Loucy (cell line): ENCODE measurements at regions not wholly inside any gene's neighbourhood (a gene's known extent, or its start where the extent isn't known, plus 50 kb on each side); places are given as distances from the start of the nearest gene placed in this dataset.

Source experiments
- H2AFZ ChIP-seq: fragments of 200-600 bp; sonication (generic); 2 replicates; pipeline ENCODE4 v1.6.0; 2016; ENCODE audit warnings: antibody characterized with exemption, mild to moderate bottlenecking, low read length, moderate library complexity
- H3F3A ChIP-seq: fragments of 200-600 bp; 2 replicates; pipeline ENCODE4 v1.6.0; 2016; ENCODE audit warnings: antibody characterized with exemption, low read depth, mild to moderate bottlenecking
- H3K27me3 ChIP-seq: fragments of 200-600 bp; sonication (generic); 2 replicates; pipeline ENCODE4 v1.6.1; 2014; ENCODE audit warnings: low read length, mild to moderate bottlenecking; ENCODE audit not compliant: insufficient read depth, poor library complexity, severe bottlenecking
- H3K36me3 ChIP-seq: fragments of 200-600 bp; sonication (generic); 2 replicates; pipeline ENCODE4 v1.6.1; 2016; ENCODE audit warnings: low read length; ENCODE audit not compliant: insufficient read depth
- H3K4me1 ChIP-seq: fragments of 200-600 bp; sonication (generic); 2 replicates; pipeline ENCODE4 v1.5.1; 2014; ENCODE audit warnings: low read length, mild to moderate bottlenecking; ENCODE audit not compliant: insufficient read depth, poor library complexity, severe bottlenecking
- H3K4me2 ChIP-seq: fragments of 200-600 bp; sonication (generic); 2 replicates; pipeline ENCODE4 v1.6.0; 2014; ENCODE audit warnings: antibody characterized with exemption, low read length, low read depth, mild to moderate bottlenecking; ENCODE audit not compliant: poor library complexity, severe bottlenecking
- H3K4me3 ChIP-seq: fragments of 200-600 bp; sonication (generic); 2 replicates; pipeline ENCODE4 v1.5.1; 2014; ENCODE audit warnings: low read length, mild to moderate bottlenecking, mixed read lengths; ENCODE audit not compliant: poor library complexity, severe bottlenecking
- H3K79me2 ChIP-seq: fragments of 200-600 bp; sonication (generic); 2 replicates; pipeline ENCODE4 v1.6.1; 2014; ENCODE audit warnings: low read length; ENCODE audit not compliant: insufficient read depth
- H3K9ac ChIP-seq: fragments of 200-600 bp; sonication (generic); 2 replicates; pipeline ENCODE4 v1.6.0; 2014; ENCODE audit warnings: mild to moderate bottlenecking, low read depth, low read length, moderate library complexity; ENCODE audit not compliant: poor library complexity, severe bottlenecking
- H3K9me2 ChIP-seq: fragments of 200-600 bp; sonication (generic); replicated peaks from 2 replicates; pipeline ENCODE4 v1.6.1; 2016; ENCODE audit warnings: low read depth, low read length, mixed read lengths
- H3K9me3 ChIP-seq: fragments of 200-600 bp; sonication (generic); 2 replicates; pipeline ENCODE4 v1.6.1; 2014; ENCODE audit warnings: mild to moderate bottlenecking, antibody characterized with exemption, low read length, low read depth; ENCODE audit not compliant: insufficient read depth
- H4K20me1 ChIP-seq: fragments of 200-600 bp; sonication (generic); 2 replicates; pipeline ENCODE4 v1.6.0; 2014; ENCODE audit warnings: antibody characterized with exemption, low read length, mild to moderate bottlenecking; ENCODE audit not compliant: insufficient read depth, poor library complexity, severe bottlenecking
- EZH2phosphoT487 ChIP-seq: fragments of 200-600 bp; IDR thresholded peaks from 2 replicates; pipeline ENCODE4 v1.6.1; 2018; ENCODE audit warnings: antibody characterized with exemption, mild to moderate bottlenecking, moderate library complexity, borderline replicate concordance
- TF ChIP-seq, protein P1 (sequence below): fragments of 200-600 bp; sonication (generic); conservative IDR thresholded peaks from 2 replicates; pipeline ENCODE4 v1.5.1; 2014; ENCODE audit warnings: mild to moderate bottlenecking, antibody characterized with exemption, low read length

DNA sequence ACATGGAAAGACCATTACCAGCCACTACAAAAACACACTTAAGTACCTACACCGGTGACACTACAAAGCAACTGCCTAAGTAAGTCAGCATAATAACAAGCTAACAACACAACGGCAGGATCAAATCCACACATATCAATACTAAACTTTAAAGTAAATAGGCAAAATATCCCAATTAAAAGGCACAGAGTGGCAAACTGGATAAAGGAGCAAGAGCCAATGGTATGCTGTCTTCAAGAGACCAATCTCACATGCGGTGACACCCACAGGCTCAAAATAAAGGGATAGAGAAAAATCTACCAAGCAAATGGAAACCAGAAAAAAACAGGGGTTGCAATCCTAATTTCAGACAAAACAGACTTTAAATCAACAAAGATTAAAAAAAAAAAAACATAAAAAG lies 261.5 kb upstream of the TENM4 start:
- no peak overlapping the region for H2AFZ ChIP-seq
- H4K20me1 ChIP-seq, result no peaks in the 10 kb centered on the region
- H3F3A ChIP-seq, result no peaks in the 10 kb centered on the region
- H3K79me2 ChIP-seq, result no peaks in the 10 kb centered on the region
- H3K9me3 ChIP-seq, result peaks cover 3% of the 10 kb centered on the region; the same call in 1 of the 2 replicates
- H3K9ac ChIP-seq, result no peak overlapping the region
- H3K4me2 ChIP-seq, result no peak overlapping the region
- no peaks in the 10 kb centered on the region for H3K36me3 ChIP-seq
- H3K27me3 ChIP-seq, result no peaks in the 10 kb centered on the region
- no peaks in the 10 kb centered on the region for H3K9me2 ChIP-seq
- H3K4me3 ChIP-seq, result no peak overlapping the region
- no peaks in the 10 kb centered on the region for H3K4me1 ChIP-seq
- TF ChIP-seq, protein P1, sequence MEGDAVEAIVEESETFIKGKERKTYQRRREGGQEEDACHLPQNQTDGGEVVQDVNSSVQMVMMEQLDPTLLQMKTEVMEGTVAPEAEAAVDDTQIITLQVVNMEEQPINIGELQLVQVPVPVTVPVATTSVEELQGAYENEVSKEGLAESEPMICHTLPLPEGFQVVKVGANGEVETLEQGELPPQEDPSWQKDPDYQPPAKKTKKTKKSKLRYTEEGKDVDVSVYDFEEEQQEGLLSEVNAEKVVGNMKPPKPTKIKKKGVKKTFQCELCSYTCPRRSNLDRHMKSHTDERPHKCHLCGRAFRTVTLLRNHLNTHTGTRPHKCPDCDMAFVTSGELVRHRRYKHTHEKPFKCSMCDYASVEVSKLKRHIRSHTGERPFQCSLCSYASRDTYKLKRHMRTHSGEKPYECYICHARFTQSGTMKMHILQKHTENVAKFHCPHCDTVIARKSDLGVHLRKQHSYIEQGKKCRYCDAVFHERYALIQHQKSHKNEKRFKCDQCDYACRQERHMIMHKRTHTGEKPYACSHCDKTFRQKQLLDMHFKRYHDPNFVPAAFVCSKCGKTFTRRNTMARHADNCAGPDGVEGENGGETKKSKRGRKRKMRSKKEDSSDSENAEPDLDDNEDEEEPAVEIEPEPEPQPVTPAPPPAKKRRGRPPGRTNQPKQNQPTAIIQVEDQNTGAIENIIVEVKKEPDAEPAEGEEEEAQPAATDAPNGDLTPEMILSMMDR, result no peak
- no peak for TF ChIP-seq EZH2phosphoT487

DNA sequence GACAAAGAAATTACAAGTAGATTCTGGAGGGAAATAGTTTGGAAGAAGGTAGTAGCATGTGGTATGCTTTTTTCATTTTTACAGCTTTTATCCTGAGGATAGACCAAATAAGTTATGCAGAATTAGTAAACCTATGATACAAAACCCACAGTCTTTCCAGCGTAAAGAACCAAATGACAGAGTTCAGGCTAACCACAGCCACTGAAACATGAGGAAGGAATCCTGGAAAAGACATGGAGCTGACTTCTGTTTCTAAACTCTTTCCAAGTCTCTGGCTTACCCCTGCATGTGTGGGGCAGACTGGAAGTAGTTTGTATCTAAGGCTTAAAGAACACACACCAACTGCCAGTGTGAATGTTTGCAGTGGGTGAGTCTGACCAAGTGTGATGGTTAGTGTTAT lies 258.4 kb upstream of the TENM4 start:
- no peaks in the 10 kb centered on the region for H3F3A ChIP-seq
- H3K4me1 ChIP-seq, result no peaks in the 10 kb centered on the region
- no peaks in the 10 kb centered on the region for H3K36me3 ChIP-seq
- H4K20me1 ChIP-seq, result no peaks in the 10 kb centered on the region
- H2AFZ ChIP-seq, result no peak overlapping the region
- H3K79me2 ChIP-seq, result no peaks in the 10 kb centered on the region
- TF ChIP-seq EZH2phosphoT487, result no peak
- TF ChIP-seq, protein P1, result no peak
- no peaks in the 10 kb centered on the region for H3K9me2 ChIP-seq
- H3K4me3 ChIP-seq, result no peak overlapping the region
- H3K9ac ChIP-seq, result no peak overlapping the region
- H3K4me2 ChIP-seq, result no peak overlapping the region
- no peaks in the 10 kb centered on the region for H3K27me3 ChIP-seq
- H3K9me3 ChIP-seq, result peaks cover 3% of the 10 kb centered on the region; the same call in 1 of the 2 replicates

DNA sequence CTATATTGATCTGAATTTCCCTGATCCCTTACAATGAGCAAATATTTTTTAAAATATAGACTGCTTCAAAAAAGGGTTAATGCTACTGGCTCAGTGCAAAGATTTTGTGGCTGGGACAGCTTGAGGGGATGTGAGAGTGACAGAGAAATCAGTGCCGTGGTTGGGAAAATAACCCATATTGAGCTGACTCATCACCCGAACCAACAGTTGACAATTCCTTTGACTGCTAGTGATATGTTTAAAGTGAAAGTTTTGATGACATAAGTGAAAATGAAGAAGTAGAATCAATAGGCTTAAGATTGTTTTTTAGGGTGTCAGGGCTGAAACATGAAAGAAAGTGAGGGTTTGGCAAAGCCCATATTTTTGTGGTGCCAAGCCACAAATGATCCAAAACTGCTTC lies 257.1 kb upstream of the TENM4 start:
- Histone ChIP-seq H2AFZ (no peak overlapping the region), H3K9me3 (peaks cover 3% of the 10 kb centered on the region; the same call in 1 of the 2 replicates), H3F3A (no peaks in the 10 kb centered on the region), H3K4me2 (no peak overlapping the region), H3K9me2 (no peaks in the 10 kb centered on the region), H3K79me2 (no peaks in the 10 kb centered on the region), H3K27me3 (no peaks in the 10 kb centered on the region), H3K4me1 (no peaks in the 10 kb centered on the region), H3K9ac (no peak overlapping the region), H3K36me3 (no peaks in the 10 kb centered on the region), H4K20me1 (no peaks in the 10 kb centered on the region), H3K4me3 (no peak overlapping the region)
- no peak for TF ChIP-seq EZH2phosphoT487
- TF ChIP-seq, protein P1, result no peak
